Right lobe of liver (tissue), 4 donors: ENCODE measurements at regions not wholly inside any gene's neighbourhood (a gene's known extent, or its start where the extent isn't known, plus 50 kb on each side); places are given as distances from the start of the nearest gene placed in this dataset.

Source experiments
- CTCF ChIP-seq, 4 donors: fragments of 200-600 bp in 3 of 4; fragments of 450-650 bp in 1 of 4; IDR thresholded peaks; one replicate each; pipeline versions ENCODE4 v1.5.1 to v1.8.0; 2016 to 2022; ENCODE audit warnings: antibody characterized with exemption in 4 of 4, mild to moderate bottlenecking in 2 of 4
- POLR2A ChIP-seq: fragments of 450-650 bp; IDR thresholded peaks from one replicate; pipeline ENCODE4 v1.6.1; 2017; ENCODE audit warnings: antibody characterized with exemption, mild to moderate bottlenecking
- donor health status: DM: no; HTN: no; CAD: no.
- donor health status: DM: no; HTN: no; CAD: no.
- donor health status: DM: no; HTN: yes; CAD: no.

GRCh38 chr5:2029206-2029605 lies 146.5 kb upstream of the IRX4 start:
- no peak for TF ChIP-seq CTCF (IDR thresholded peaks at IDR 0.05)
- TF ChIP-seq POLR2A, result no peak
